H1 (cell line): ENCODE measurements at regions not wholly inside any gene's neighbourhood (a gene's known extent, or its start where the extent isn't known, plus 50 kb on each side); places are given as distances from the start of the nearest gene placed in this dataset.

Experiments used
- CTCF ChIA-PET: fragments of 300-600 bp; sonication (Branson Sonifier 250); formaldehyde crosslinking; loops from one replicate; lab custom pipeline; 2021; ENCODE audit not compliant: partially characterized antibody; lab: Charles Lee
- POLR2A ChIA-PET: fragments of 300-600 bp; sonication (Branson Sonifier 250); formaldehyde crosslinking; loops from one replicate; lab custom pipeline; 2021; ENCODE audit warnings: inconsistent platforms; ENCODE audit not compliant: partially characterized antibody; lab: Charles Lee
- DNase-seq, 2 experiments: peaks; one replicate each; pipeline versions ENCODE4 v3.0.0 to v3.0.0-alpha.2; 2010 to 2022; ENCODE audit warnings: low spot score in 2 of 2, low read depth in 1 of 2, mixed read lengths in 1 of 2
- FAIRE-seq: peaks from 2 replicates; lab custom pipeline; 2011; peaks lifted over from hg19 to GRCh38; lab: Jason Lieb, UNC
- H2AFZ ChIP-seq: 2 replicates; pipeline ENCODE4 v1.8.1; 2012; ENCODE audit warnings: low read length, inconsistent platforms
- H2AK5ac ChIP-seq: 2 replicates; pipeline ENCODE4 v1.6.1; 2013; ENCODE audit warnings: low read depth, low read length
- H2BK120ac ChIP-seq: replicated peaks from 2 replicates; pipeline ENCODE3; 2013; ENCODE audit warnings: low read depth, low read length, inconsistent platforms
- H2BK12ac ChIP-seq: 2 replicates; pipeline ENCODE4 v1.6.1; 2013; ENCODE audit warnings: low read depth, low read length
- H2BK15ac ChIP-seq: 2 replicates; pipeline ENCODE4 v1.6.1; 2013; ENCODE audit warnings: low read length
- H2BK20ac ChIP-seq: 2 replicates; pipeline ENCODE4 v1.6.1; 2013; ENCODE audit warnings: low read length
- H2BK5ac ChIP-seq: 2 replicates; pipeline ENCODE4 v1.6.1; 2013; ENCODE audit warnings: low read depth, low read length
- H3K14ac ChIP-seq: 2 replicates; pipeline ENCODE4 v1.6.1; 2013; ENCODE audit warnings: inconsistent platforms; ENCODE audit not compliant: insufficient read length
- H3K18ac ChIP-seq: 2 replicates; pipeline ENCODE4 v1.6.1; 2013; ENCODE audit warnings: low read length; ENCODE audit errors: extremely low read depth
- H3K23ac ChIP-seq: 2 replicates; pipeline ENCODE4 v1.6.1; 2013; ENCODE audit warnings: inconsistent platforms; ENCODE audit not compliant: insufficient read length
- H3K23me2 ChIP-seq: 2 replicates; pipeline ENCODE4 v1.6.1; 2013; ENCODE audit warnings: low read depth, low read length
- H3K27ac ChIP-seq: 2 replicates; pipeline ENCODE4 v1.6.1; 2011; ENCODE audit warnings: low read depth, low read length, inconsistent platforms
- H3K27me3 ChIP-seq, 4 experiments: replicated peaks in 1 of 4; 1 replicate in 1 of 4; 2 replicates in 3 of 4; pipeline versions ENCODE4 v1.6.1 to v1.8.1; 2011 to 2013; ENCODE audit warnings: low read length in 3 of 4, mild to moderate bottlenecking in 3 of 4, inconsistent platforms in 2 of 4, mixed read lengths in 2 of 4, moderate library complexity in 1 of 4; ENCODE audit not compliant: control insufficient read depth in 3 of 4, insufficient read depth in 3 of 4; ENCODE audit errors: extremely low read depth in 1 of 4
- H3K36me3 ChIP-seq, 4 experiments: 2 replicates each; pipeline versions ENCODE4 v1.6.1 to v1.8.1; 2011 to 2013; ENCODE audit warnings: mild to moderate bottlenecking in 4 of 4, low read length in 3 of 4, moderate library complexity in 2 of 4, control low read depth in 1 of 4, inconsistent platforms in 1 of 4; ENCODE audit not compliant: insufficient read depth in 4 of 4, control insufficient read depth in 2 of 4
- H3K4ac ChIP-seq: replicated peaks from 2 replicates; pipeline ENCODE3; 2013; ENCODE audit warnings: low read length, low read depth, mixed read lengths, inconsistent platforms; ENCODE audit not compliant: insufficient read length
- H3K4me1 ChIP-seq, 4 experiments: replicated peaks in 1 of 4; 1 replicate in 1 of 4; 2 replicates in 3 of 4; pipeline versions ENCODE4 v1.6.1 to v1.8.1; 2011 to 2013; ENCODE audit warnings: low read length in 3 of 4, inconsistent platforms in 2 of 4, mixed read lengths in 1 of 4; ENCODE audit not compliant: insufficient read depth in 4 of 4, control insufficient read depth in 3 of 4
- H3K4me2 ChIP-seq, 2 experiments: 2 replicates each; pipeline versions ENCODE4 v1.6.1 to v1.8.1; 2011 to 2013; ENCODE audit warnings: low read depth in 2 of 2, low read length in 2 of 2, control low read depth in 1 of 2, inconsistent platforms in 1 of 2, mild to moderate bottlenecking in 1 of 2; ENCODE audit not compliant: insufficient read depth in 1 of 2
- H3K4me3 ChIP-seq, 4 experiments: fragments of 200-600, 300-600 bp in 1 of 4; sonication (generic), shearing (Covaris generic), sonication (Bioruptor Twin) in 1 of 4; 2 replicates each; pipeline versions ENCODE4 v1.5.1 to v1.8.1; 2011 to 2016; ENCODE audit warnings: low read length in 4 of 4, low read depth in 3 of 4, control low read depth in 2 of 4, inconsistent platforms in 2 of 4, mild to moderate bottlenecking in 2 of 4, mixed read lengths in 1 of 4, moderate library complexity in 1 of 4; ENCODE audit not compliant: insufficient read depth in 2 of 4; ENCODE audit errors: extremely low read depth in 1 of 4
- H3K56ac ChIP-seq: replicated peaks from 2 replicates; pipeline ENCODE3; 2013; ENCODE audit warnings: low read depth, mild to moderate bottlenecking, mixed read lengths, low read length, inconsistent platforms; ENCODE audit not compliant: insufficient read length
- H3K79me1 ChIP-seq: 2 replicates; pipeline ENCODE4 v1.6.1; 2013; ENCODE audit warnings: low read depth, low read length, control low read depth
- H3K79me2 ChIP-seq, 2 experiments: 2 replicates each; pipeline versions ENCODE4 v1.6.1 to v1.8.1; 2012 to 2013; ENCODE audit warnings: low read length in 2 of 2, mild to moderate bottlenecking in 2 of 2, inconsistent platforms in 1 of 2; ENCODE audit not compliant: insufficient read depth in 2 of 2, control insufficient read depth in 1 of 2
- H3K9ac ChIP-seq, 4 experiments: replicated peaks in 1 of 4; 1 replicate in 1 of 4; 2 replicates in 3 of 4; pipeline versions ENCODE4 v1.6.1 to v1.8.1; 2011 to 2013; ENCODE audit warnings: low read depth in 3 of 4, low read length in 3 of 4, control low read depth in 2 of 4, mild to moderate bottlenecking in 2 of 4, moderate library complexity in 2 of 4, inconsistent platforms in 1 of 4; ENCODE audit errors: extremely low read depth in 1 of 4
- H3K9me3 ChIP-seq, 2 experiments: 2 replicates each; pipeline versions ENCODE4 v1.6.1 to v1.8.1; 2012 to 2013; ENCODE audit warnings: mild to moderate bottlenecking in 2 of 2, moderate library complexity in 2 of 2, control low read depth in 1 of 2, inconsistent platforms in 1 of 2, low read depth in 1 of 2, low read length in 1 of 2, mixed read lengths in 1 of 2; ENCODE audit not compliant: insufficient read depth in 2 of 2
- H4K20me1 ChIP-seq, 2 experiments: replicated peaks in 1 of 2; 2 replicates each; pipeline versions ENCODE3 to v1.8.1; 2011 to 2013; ENCODE audit warnings: inconsistent platforms in 2 of 2, low read length in 2 of 2, mild to moderate bottlenecking in 1 of 2; ENCODE audit not compliant: insufficient read depth in 2 of 2, control insufficient read depth in 1 of 2
- H4K5ac ChIP-seq: 2 replicates; pipeline ENCODE4 v1.6.1; 2013; ENCODE audit warnings: low read length, low read depth, mixed read lengths, inconsistent platforms; ENCODE audit not compliant: insufficient read length
- H4K8ac ChIP-seq: 2 replicates; pipeline ENCODE4 v1.8.0; 2013; ENCODE audit warnings: mild to moderate bottlenecking, moderate library complexity, low read length, inconsistent platforms; ENCODE audit not compliant: insufficient read depth; ENCODE audit errors: extremely low read depth
- H4K91ac ChIP-seq: replicated peaks from 2 replicates; pipeline ENCODE3; 2013; ENCODE audit warnings: low read length, mixed read lengths, inconsistent platforms; ENCODE audit not compliant: insufficient read length
- CHD2 ChIP-seq: IDR thresholded peaks from 2 replicates; pipeline ENCODE4 v1.6.1; 2012; ENCODE audit warnings: low read length, improper control_type of control experiment
- HDAC6 ChIP-seq: IDR thresholded peaks from one replicate; pipeline ENCODE4 v1.7.1; 2012; ENCODE audit warnings: low read depth, mild to moderate bottlenecking, inconsistent platforms, low read length, moderate library complexity
- MAX ChIP-seq: IDR thresholded peaks from 2 replicates; pipeline ENCODE4 v1.6.1; 2012; ENCODE audit warnings: inconsistent platforms
- WGBS, 2 experiments: shearing (Covaris generic) in 1 of 2; methylation state at CpG; one replicate each; pipeline versions ENCODE4 v1.1.6 to v1.1.7; 2013 to 2015; ENCODE audit warnings: low lambda C conversion rate in 2 of 2, mixed read lengths in 2 of 2, inconsistent platforms in 1 of 2, low coverage in 1 of 2, missing lambda C conversion rate in 1 of 2; ENCODE audit not compliant: insufficient replicate concordance in 2 of 2, insufficient coverage in 1 of 2, insufficient read length in 1 of 2; ENCODE audit errors: extremely low coverage in 1 of 2, missing lambda C conversion rate in 1 of 2; 5-methylcytosine and 5-hydroxymethylcytosine counted together
- TF ChIP-seq, protein P1 (sequence below): IDR thresholded peaks from 2 replicates; pipeline ENCODE4 v1.6.1; 2012; ENCODE audit warnings: low read length, inconsistent platforms

DNA sequence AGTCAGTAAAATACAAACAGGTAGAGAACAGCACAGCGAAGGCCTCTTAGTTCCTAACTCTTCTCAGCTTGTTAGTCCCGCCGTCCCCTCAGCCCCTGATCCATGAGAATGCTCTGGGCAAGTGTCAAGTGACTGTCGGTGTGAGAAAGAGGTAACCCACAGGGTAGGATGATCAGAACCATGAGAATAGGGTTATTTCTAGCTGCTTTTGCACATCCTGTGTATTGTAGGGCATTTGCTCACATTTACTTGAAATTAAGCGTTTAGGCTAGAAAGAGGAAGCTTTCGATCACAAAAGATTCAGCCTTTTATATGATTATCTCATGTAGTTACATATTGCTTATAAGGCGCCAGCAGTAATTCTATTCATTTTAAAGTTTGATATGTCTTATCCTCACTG, 103.0 kb upstream of the PDE10A start:
- Histone ChIP-seq H3K4me2 (no peak overlapping the region), H3K27me3 (no peaks in the 10 kb centered on the region), H2BK120ac (no peak overlapping the region), H2BK12ac (no peak overlapping the region), H3K18ac (no peak overlapping the region), H3K14ac (no peak overlapping the region), H2AFZ (no peak overlapping the region; the same call in 1 of the 2 replicates), H3K4me3 (no peak overlapping the region), H3K4me1 (no peaks in the 10 kb centered on the region), H3K9me3 (no peaks in the 10 kb centered on the region), H3K23ac (no peak overlapping the region), H3K56ac (no peak overlapping the region), H2BK5ac (no peak overlapping the region), H4K5ac (no peak overlapping the region), H3K23me2 (no peaks in the 10 kb centered on the region), H3K27ac (no peak overlapping the region), H4K20me1 (no peaks in the 10 kb centered on the region), H3K9ac (no peak overlapping the region), H4K8ac (no peak overlapping the region), H3K36me3 (no peaks in the 10 kb centered on the region), H3K79me1 (no peaks in the 10 kb centered on the region), H2AK5ac (no peak overlapping the region), H2BK20ac (no peak overlapping the region), H2BK15ac (no peak overlapping the region), H4K91ac (no peak overlapping the region), H3K4ac (no peak overlapping the region), H3K79me2 (no peaks in the 10 kb centered on the region)
- ChIA-PET CTCF (interaction anchor here (1.1 kb wide), 1 partner anchor 11 kb away, joined by 5 read pairs; no protein-coding TSS in a partner anchor), POLR2A (no interaction called here)
- FAIRE-seq: no peak
- DNase-seq: no peak
- 85% methylated on average over 7 of the region's 7 CpGs; no CpG with 5 or more reads in 1 of the 2 experiments for WGBS, 2 experiments
- TF ChIP-seq HDAC6 (no peak), CHD2 (no peak), MAX (no peak)
- TF ChIP-seq, protein P1, sequence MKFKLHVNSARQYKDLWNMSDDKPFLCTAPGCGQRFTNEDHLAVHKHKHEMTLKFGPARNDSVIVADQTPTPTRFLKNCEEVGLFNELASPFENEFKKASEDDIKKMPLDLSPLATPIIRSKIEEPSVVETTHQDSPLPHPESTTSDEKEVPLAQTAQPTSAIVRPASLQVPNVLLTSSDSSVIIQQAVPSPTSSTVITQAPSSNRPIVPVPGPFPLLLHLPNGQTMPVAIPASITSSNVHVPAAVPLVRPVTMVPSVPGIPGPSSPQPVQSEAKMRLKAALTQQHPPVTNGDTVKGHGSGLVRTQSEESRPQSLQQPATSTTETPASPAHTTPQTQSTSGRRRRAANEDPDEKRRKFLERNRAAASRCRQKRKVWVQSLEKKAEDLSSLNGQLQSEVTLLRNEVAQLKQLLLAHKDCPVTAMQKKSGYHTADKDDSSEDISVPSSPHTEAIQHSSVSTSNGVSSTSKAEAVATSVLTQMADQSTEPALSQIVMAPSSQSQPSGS: no peak
